OCI-LY1 (cell line): ENCODE measurements at regions not wholly inside any gene's neighbourhood (a gene's known extent, or its start where the extent isn't known, plus 50 kb on each side); places are given as distances from the start of the nearest gene placed in this dataset.

Experiments used
- H2AFZ ChIP-seq: fragments of 200-600 bp; sonication (generic), shearing (Covaris generic); 2 replicates; pipeline ENCODE4 v1.6.0; 2014; ENCODE audit warnings: antibody characterized with exemption, mild to moderate bottlenecking, low read length
- H3F3A ChIP-seq: fragments of 200-600 bp; sonication (generic), shearing (Covaris generic); 2 replicates; pipeline ENCODE4 v1.6.0; 2014; ENCODE audit warnings: mild to moderate bottlenecking, antibody characterized with exemption, low read length, moderate library complexity; ENCODE audit not compliant: insufficient read depth
- H3K27ac ChIP-seq: fragments of 200-600 bp; sonication (generic); 2 replicates; pipeline ENCODE4 v1.5.1; 2014; ENCODE audit warnings: low read length, mixed run types, mild to moderate bottlenecking, low read depth; ENCODE audit not compliant: poor library complexity, severe bottlenecking
- H3K27me3 ChIP-seq: fragments of 200-600 bp; sonication (generic); 2 replicates; pipeline ENCODE4 v1.6.0; 2014; ENCODE audit warnings: antibody characterized with exemption, mild to moderate bottlenecking, low read length, moderate library complexity; ENCODE audit not compliant: insufficient read depth
- H3K36me3 ChIP-seq: fragments of 200-600 bp; sonication (generic); 2 replicates; pipeline ENCODE4 v1.6.1; 2014; ENCODE audit warnings: mild to moderate bottlenecking, antibody characterized with exemption, low read length, moderate library complexity, mixed read lengths; ENCODE audit not compliant: insufficient read depth
- H3K4me1 ChIP-seq: fragments of 200-600 bp; sonication (generic); 2 replicates; pipeline ENCODE4 v1.5.1; 2014; ENCODE audit warnings: mild to moderate bottlenecking, low read length, moderate library complexity; ENCODE audit not compliant: insufficient read depth, severe bottlenecking
- H3K4me2 ChIP-seq: fragments of 200-600 bp; sonication (generic), shearing (Covaris generic); 2 replicates; pipeline ENCODE4 v1.6.1; 2014; ENCODE audit warnings: low read length
- H3K4me3 ChIP-seq: fragments of 200-600 bp; sonication (generic); 2 replicates; pipeline ENCODE4 v1.5.1; 2014; ENCODE audit warnings: low read length, low read depth, mild to moderate bottlenecking, mixed read lengths; ENCODE audit not compliant: poor library complexity, severe bottlenecking
- H3K79me2 ChIP-seq: fragments of 200-600 bp; shearing (Covaris generic); 2 replicates; pipeline ENCODE4 v1.6.1; 2016; ENCODE audit warnings: mixed run types, low read length, mixed read lengths; ENCODE audit not compliant: insufficient read depth
- H3K9ac ChIP-seq: fragments of 200-600 bp; sonication (generic), shearing (Covaris generic); 2 replicates; pipeline ENCODE4 v1.6.1; 2014; ENCODE audit warnings: mild to moderate bottlenecking, low read length, mixed read lengths
- H3K9me2 ChIP-seq: fragments of 200-600 bp; sonication (generic), shearing (Covaris generic); 2 replicates; pipeline ENCODE4 v1.6.1; 2014; ENCODE audit warnings: low read depth, mild to moderate bottlenecking, low read length, mixed read lengths
- H3K9me3 ChIP-seq: fragments of 200-600 bp; shearing (Covaris generic); 2 replicates; pipeline ENCODE4 v1.6.1; 2014; ENCODE audit warnings: low read length, mixed read lengths
- H4K20me1 ChIP-seq: fragments of 200-600 bp; sonication (generic), shearing (Covaris generic); 2 replicates; pipeline ENCODE4 v1.6.0; 2016; ENCODE audit warnings: mild to moderate bottlenecking, low read length; ENCODE audit not compliant: insufficient read depth
- EZH2 ChIP-seq: fragments of 200-600 bp; sonication (generic), shearing (Covaris generic); IDR thresholded peaks from 2 replicates; pipeline ENCODE4 v1.8.0; 2017; ENCODE audit warnings: borderline replicate concordance, mixed run types, mild to moderate bottlenecking, antibody characterized with exemption, low read length, moderate library complexity, mixed read lengths
- TF ChIP-seq, protein P1 (sequence below): fragments of 200-600 bp; sonication (generic), shearing (Covaris generic); IDR thresholded peaks from 2 replicates; pipeline ENCODE4 v1.5.1; 2017; ENCODE audit warnings: mild to moderate bottlenecking, antibody characterized with exemption, low read length, moderate library complexity, mixed read lengths

DNA sequence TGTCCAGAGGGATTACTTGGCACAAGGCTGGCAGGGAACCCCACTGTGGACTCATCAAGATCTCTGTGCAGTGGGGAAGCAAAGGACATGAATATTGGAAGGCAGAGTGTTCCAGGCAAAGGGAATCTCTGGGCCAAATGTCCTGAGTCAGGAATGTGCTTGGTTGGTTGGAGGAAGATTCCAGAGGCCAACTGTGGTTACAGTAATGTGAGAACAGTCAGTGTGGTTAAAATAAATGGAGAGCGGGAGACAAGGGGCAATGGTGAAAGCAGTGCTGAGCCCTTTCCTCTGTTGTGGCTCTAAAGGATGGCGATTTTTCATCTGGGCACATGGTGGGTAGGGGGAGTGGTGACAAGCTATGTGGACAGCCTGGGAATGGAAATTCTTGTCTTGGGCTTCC is 948.2 kb downstream of the BCL11B start:
- Histone ChIP-seq H3K36me3 (no peaks in the 10 kb centered on the region), H3K4me3 (no peak overlapping the region), H3K27me3 (no peaks in the 10 kb centered on the region), H3K79me2 (no peaks in the 10 kb centered on the region), H3K27ac (no peak overlapping the region), H3K4me2 (no peak overlapping the region), H3F3A (no peaks in the 10 kb centered on the region), H4K20me1 (no peaks in the 10 kb centered on the region), H3K9ac (no peak overlapping the region), H2AFZ (no peak overlapping the region), H3K9me2 (no peaks in the 10 kb centered on the region), H3K4me1 (no peaks in the 10 kb centered on the region), H3K9me3 (no peaks in the 10 kb centered on the region)
- TF ChIP-seq EZH2: no peak
- TF ChIP-seq, protein P1, sequence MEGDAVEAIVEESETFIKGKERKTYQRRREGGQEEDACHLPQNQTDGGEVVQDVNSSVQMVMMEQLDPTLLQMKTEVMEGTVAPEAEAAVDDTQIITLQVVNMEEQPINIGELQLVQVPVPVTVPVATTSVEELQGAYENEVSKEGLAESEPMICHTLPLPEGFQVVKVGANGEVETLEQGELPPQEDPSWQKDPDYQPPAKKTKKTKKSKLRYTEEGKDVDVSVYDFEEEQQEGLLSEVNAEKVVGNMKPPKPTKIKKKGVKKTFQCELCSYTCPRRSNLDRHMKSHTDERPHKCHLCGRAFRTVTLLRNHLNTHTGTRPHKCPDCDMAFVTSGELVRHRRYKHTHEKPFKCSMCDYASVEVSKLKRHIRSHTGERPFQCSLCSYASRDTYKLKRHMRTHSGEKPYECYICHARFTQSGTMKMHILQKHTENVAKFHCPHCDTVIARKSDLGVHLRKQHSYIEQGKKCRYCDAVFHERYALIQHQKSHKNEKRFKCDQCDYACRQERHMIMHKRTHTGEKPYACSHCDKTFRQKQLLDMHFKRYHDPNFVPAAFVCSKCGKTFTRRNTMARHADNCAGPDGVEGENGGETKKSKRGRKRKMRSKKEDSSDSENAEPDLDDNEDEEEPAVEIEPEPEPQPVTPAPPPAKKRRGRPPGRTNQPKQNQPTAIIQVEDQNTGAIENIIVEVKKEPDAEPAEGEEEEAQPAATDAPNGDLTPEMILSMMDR: no peak

GRCh38 chr14:98325761-98326160 is 946.2 kb downstream of the BCL11B start:
- Histone ChIP-seq H3K27ac (no peak overlapping the region), H3K36me3 (no peaks in the 10 kb centered on the region), H3F3A (no peaks in the 10 kb centered on the region), H3K9me2 (no peaks in the 10 kb centered on the region), H2AFZ (no peak overlapping the region), H3K4me1 (no peaks in the 10 kb centered on the region), H3K4me3 (no peak overlapping the region), H3K27me3 (no peaks in the 10 kb centered on the region), H3K4me2 (no peak overlapping the region), H3K9me3 (no peaks in the 10 kb centered on the region), H4K20me1 (no peaks in the 10 kb centered on the region), H3K9ac (no peak overlapping the region), H3K79me2 (no peaks in the 10 kb centered on the region)
- no peak for TF ChIP-seq EZH2
- TF ChIP-seq, protein P1: no peak

GRCh38 chr14:98328496-98328895 is 943.5 kb downstream of the BCL11B start:
- Histone ChIP-seq H3K79me2 (no peaks in the 10 kb centered on the region), H3F3A (no peaks in the 10 kb centered on the region), H3K27me3 (no peaks in the 10 kb centered on the region), H4K20me1 (no peaks in the 10 kb centered on the region), H3K36me3 (no peaks in the 10 kb centered on the region), H3K9ac (no peak overlapping the region), H3K4me3 (no peak overlapping the region), H3K9me2 (no peaks in the 10 kb centered on the region), H2AFZ (no peak overlapping the region), H3K27ac (no peak overlapping the region), H3K4me1 (no peaks in the 10 kb centered on the region), H3K9me3 (no peaks in the 10 kb centered on the region), H3K4me2 (no peak overlapping the region)
- TF ChIP-seq, protein P1: no peak
- no peak for TF ChIP-seq EZH2
